H1 (cell line): ENCODE measurements at regions not wholly inside any gene's neighbourhood (a gene's known extent, or its start where the extent isn't known, plus 50 kb on each side); places are given as distances from the start of the nearest gene placed in this dataset.

Source experiments
- BRCA1 ChIP-seq: IDR thresholded peaks from 2 replicates; pipeline ENCODE4 v1.6.1; 2012; ENCODE audit warnings: low read depth, low read length, improper control_type of control experiment
- EP300 ChIP-seq, 2 experiments: IDR thresholded peaks; 1 replicate in 1 of 2; 2 replicates in 1 of 2; pipeline ENCODE4 v1.6.1; 2011 to 2012; ENCODE audit warnings: low read depth in 2 of 2, low read length in 2 of 2, mild to moderate bottlenecking in 2 of 2, borderline replicate concordance in 1 of 2, inconsistent platforms in 1 of 2, moderate library complexity in 1 of 2
- MAFK ChIP-seq: IDR thresholded peaks from 2 replicates; pipeline ENCODE4 v1.6.1; 2012; ENCODE audit warnings: low read depth, mild to moderate bottlenecking, improper control_type of control experiment, low read length
- PHF8 ChIP-seq: fragments of 200-600 bp; sonication (generic); conservative IDR thresholded peaks from 2 replicates; pipeline ENCODE4 v1.7.1; 2012; ENCODE audit warnings: low read depth, mild to moderate bottlenecking, inconsistent platforms, low read length, moderate library complexity

DNA sequence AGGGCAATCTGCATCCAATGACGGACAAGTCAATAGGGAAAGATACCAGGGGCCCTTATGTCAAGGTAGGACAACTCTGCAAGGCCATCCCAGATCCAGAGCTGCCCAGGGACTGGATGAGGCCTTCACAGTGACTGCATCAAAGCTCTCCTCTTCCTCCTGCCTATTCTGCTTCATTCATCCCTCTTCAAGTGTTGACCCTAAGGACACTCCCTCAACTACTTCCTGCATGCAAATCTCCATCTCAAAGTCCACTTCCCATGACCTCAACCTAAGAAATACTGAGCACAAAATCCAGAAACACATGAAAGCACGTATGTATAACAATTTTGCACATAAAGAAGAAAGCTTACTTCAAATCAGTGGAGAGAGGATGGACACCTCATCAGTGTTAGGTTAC lies 182.3 kb downstream of the AVL9 start (continued):
- TF ChIP-seq BRCA1 (no peak), PHF8 (no peak), MAFK (no peak), EP300 (IDR thresholded peaks at IDR 0.05; ENCODE audit: borderline replicate concordance in 1 of 2, low read depth in 2 of 2, low read length in 2 of 2) (no peak)
